ENCODE measurements at regions not wholly inside any gene's neighbourhood (a gene's known extent, or its start where the extent isn't known, plus 50 kb on each side); places are given as distances from the start of the nearest gene placed in this dataset.
"Not testable (repeated sequence)": the region's sequence is repeated elsewhere in the genome, so short reads cannot be mapped to it uniquely, and the experiment has no call there.

- Histone ChIP-seq H3K36me3 (no peaks in the 10 kb centered on the region), H3K4me1 (no peaks in the 10 kb centered on the region), H3K27ac (replicated peaks) (no peak overlapping the region), H3K27me3 (ENCODE audit: low read depth) (peaks cover 16% of the 10 kb centered on the region), H3K9me3 (replicated peaks) (peaks cover 9% of the 10 kb centered on the region), H3K4me3 (no peak overlapping the region)
- intact Hi-C loops (cut with micrococcal nuclease): no loop called here
- TF ChIP-seq, protein P1, sequence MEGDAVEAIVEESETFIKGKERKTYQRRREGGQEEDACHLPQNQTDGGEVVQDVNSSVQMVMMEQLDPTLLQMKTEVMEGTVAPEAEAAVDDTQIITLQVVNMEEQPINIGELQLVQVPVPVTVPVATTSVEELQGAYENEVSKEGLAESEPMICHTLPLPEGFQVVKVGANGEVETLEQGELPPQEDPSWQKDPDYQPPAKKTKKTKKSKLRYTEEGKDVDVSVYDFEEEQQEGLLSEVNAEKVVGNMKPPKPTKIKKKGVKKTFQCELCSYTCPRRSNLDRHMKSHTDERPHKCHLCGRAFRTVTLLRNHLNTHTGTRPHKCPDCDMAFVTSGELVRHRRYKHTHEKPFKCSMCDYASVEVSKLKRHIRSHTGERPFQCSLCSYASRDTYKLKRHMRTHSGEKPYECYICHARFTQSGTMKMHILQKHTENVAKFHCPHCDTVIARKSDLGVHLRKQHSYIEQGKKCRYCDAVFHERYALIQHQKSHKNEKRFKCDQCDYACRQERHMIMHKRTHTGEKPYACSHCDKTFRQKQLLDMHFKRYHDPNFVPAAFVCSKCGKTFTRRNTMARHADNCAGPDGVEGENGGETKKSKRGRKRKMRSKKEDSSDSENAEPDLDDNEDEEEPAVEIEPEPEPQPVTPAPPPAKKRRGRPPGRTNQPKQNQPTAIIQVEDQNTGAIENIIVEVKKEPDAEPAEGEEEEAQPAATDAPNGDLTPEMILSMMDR (IDR thresholded peaks at IDR 0.05; ENCODE audit: borderline replicate concordance): no peak
- DNase-seq: no peak
Observed at GRCh38 chr16:13471036-13471435, 448.9 kb upstream of the ERCC4 start.

GRCh38 chr16:13478991-13479390 is 441.0 kb upstream of the ERCC4 start:
- H3K36me3 ChIP-seq: no peaks in the 10 kb centered on the region
- H3K27ac ChIP-seq (replicated peaks): no peak overlapping the region
- no peak overlapping the region for H3K4me3 ChIP-seq
- intact Hi-C loops (cut with micrococcal nuclease): no loop called here
- no peaks in the 10 kb centered on the region for H3K4me1 ChIP-seq
- peaks cover 7% of the 10 kb centered on the region for H3K9me3 ChIP-seq (replicated peaks)
- DNase-seq: no peak
- TF ChIP-seq, protein P1 (IDR thresholded peaks at IDR 0.05; ENCODE audit: borderline replicate concordance): no peak
- peaks cover 14% of the 10 kb centered on the region for H3K27me3 ChIP-seq (ENCODE audit: low read depth)

DNA sequence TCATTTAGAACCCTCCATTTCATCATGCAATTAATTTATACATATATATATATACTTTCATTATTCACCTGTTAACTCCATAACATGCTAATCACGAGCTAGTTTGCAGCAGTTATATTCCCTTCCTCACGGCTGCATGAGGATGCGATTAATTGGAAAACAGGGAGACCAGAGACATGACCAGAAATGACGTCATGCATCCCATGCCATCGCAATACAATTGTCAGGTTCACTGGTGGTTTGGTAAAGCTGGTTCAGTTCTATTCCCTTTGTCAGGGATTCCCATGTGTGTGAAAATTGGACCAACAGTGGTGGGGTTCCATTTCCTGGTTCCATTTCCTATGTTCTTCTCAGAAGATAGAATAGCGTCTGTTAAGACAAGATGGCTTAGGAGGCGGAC is 440.4 kb upstream of the ERCC4 start:
- peaks cover 8% of the 10 kb centered on the region for H3K9me3 ChIP-seq (replicated peaks)
- TF ChIP-seq, protein P1 (IDR thresholded peaks at IDR 0.05; ENCODE audit: borderline replicate concordance): no peak
- H3K27ac ChIP-seq (replicated peaks): no peak overlapping the region
- DNase-seq: no peak
- H3K4me3 ChIP-seq: no peak overlapping the region
- intact Hi-C loops (cut with micrococcal nuclease): no loop called here
- peaks cover 14% of the 10 kb centered on the region for H3K27me3 ChIP-seq (ENCODE audit: low read depth)
- no peaks in the 10 kb centered on the region for H3K4me1 ChIP-seq
- H3K36me3 ChIP-seq: no peaks in the 10 kb centered on the region

DNA sequence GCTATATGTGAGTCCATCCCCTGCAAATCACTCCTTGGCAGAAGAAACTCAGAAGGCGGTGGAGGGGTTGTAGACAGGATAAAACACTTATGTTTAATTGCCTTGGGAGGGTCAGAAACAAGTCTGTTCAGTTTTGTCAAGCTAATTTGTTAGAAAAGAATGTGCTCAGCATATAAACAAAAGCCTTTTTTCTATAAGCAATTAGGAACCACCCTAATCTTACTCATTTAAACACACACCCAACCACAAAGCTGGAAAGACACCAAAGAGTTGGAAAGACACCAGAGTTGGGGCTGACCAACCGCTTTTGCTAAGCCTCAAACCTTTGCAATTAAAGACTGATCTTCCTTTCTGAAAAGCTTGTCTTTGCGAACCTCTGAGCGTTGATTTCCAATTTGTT is 439.2 kb upstream of the ERCC4 start:
- H3K4me3 ChIP-seq: no peak overlapping the region
- intact Hi-C loops (cut with micrococcal nuclease): no loop called here
- H3K4me1 ChIP-seq: no peaks in the 10 kb centered on the region
- no peak for DNase-seq
- TF ChIP-seq, protein P1 (IDR thresholded peaks at IDR 0.05; ENCODE audit: borderline replicate concordance): no peak
- H3K36me3 ChIP-seq: no peaks in the 10 kb centered on the region
- H3K9me3 ChIP-seq (replicated peaks): peaks cover 18% of the 10 kb centered on the region
- H3K27ac ChIP-seq (replicated peaks): no peak overlapping the region
- peaks cover 14% of the 10 kb centered on the region for H3K27me3 ChIP-seq (ENCODE audit: low read depth)

- TF ChIP-seq, protein P1 (IDR thresholded peaks at IDR 0.05; ENCODE audit: borderline replicate concordance): no peak
- Histone ChIP-seq H3K4me1 (no peaks in the 10 kb centered on the region), H3K4me3 (no peak overlapping the region), H3K27me3 (ENCODE audit: low read depth) (peaks cover 8% of the 10 kb centered on the region), H3K36me3 (no peaks in the 10 kb centered on the region), H3K27ac (replicated peaks) (no peak overlapping the region), H3K9me3 (replicated peaks) (peaks cover 23% of the 10 kb centered on the region)
- no peak for DNase-seq
- intact Hi-C loops (cut with micrococcal nuclease): no loop called here
Observed at GRCh38 chr16:13483121-13483520, 436.8 kb upstream of the ERCC4 start.

GRCh38 chr16:13489416-13489815 is 430.5 kb upstream of the ERCC4 start:
- H3K36me3 ChIP-seq; intact Hi-C loops (cut with micrococcal nuclease); H3K4me3 ChIP-seq; H3K27ac ChIP-seq (replicated peaks); H3K4me1 ChIP-seq; DNase-seq: not testable (repeated sequence)
- Histone ChIP-seq H3K27me3 (ENCODE audit: low read depth) (peaks cover 31% of the 10 kb centered on the region), H3K9me3 (replicated peaks) (peaks cover 16% of the 10 kb centered on the region)
